Heart left ventricle (tissue), 16 donors: ENCODE measurements at regions not wholly inside any gene's neighbourhood (a gene's known extent, or its start where the extent isn't known, plus 50 kb on each side); places are given as distances from the start of the nearest gene placed in this dataset.

Source experiments
- ATAC-seq, 4 donors: fragments of 200-7000 bp; cut with Tn5 transposase; one replicate each; pipeline ENCODE4 v1.9.1; 2020 to 2022; ENCODE audit warnings: moderate library complexity in 4 of 4, mild to moderate bottlenecking in 3 of 4, moderate number of reproducible peaks in 1 of 4
- DNase-seq, 5 donors: peaks; one replicate each; pipeline ENCODE4 v3.0.0-alpha.2; 2020
- H3K27ac ChIP-seq, 12 donors: fragments of 200-600 bp; sonication (generic) in 4 of 12; one replicate each; pipeline versions ENCODE4 v1.5.0 to v1.8.0; 2016 to 2022; ENCODE audit warnings: mild to moderate bottlenecking in 2 of 12
- H3K27me3 ChIP-seq, 9 donors: fragments of 200-600 bp; sonication (generic) in 2 of 9; one replicate each; pipeline versions ENCODE4 v1.5.1 to v1.8.0; 2016 to 2022; ENCODE audit warnings: mild to moderate bottlenecking in 3 of 9
- H3K36me3 ChIP-seq, 9 donors: fragments of 200-600 bp; sonication (generic) in 2 of 9; one replicate each; pipeline versions ENCODE4 v1.5.0 to v1.8.0; 2018 to 2022; ENCODE audit warnings: mild to moderate bottlenecking in 2 of 9
- H3K4me1 ChIP-seq, 12 donors: fragments of 200-600 bp; sonication (generic) in 4 of 12; one replicate each; pipeline versions ENCODE4 v1.5.0 to v1.8.0; 2016 to 2022; ENCODE audit warnings: mild to moderate bottlenecking in 3 of 12
- H3K4me3 ChIP-seq, 12 donors: fragments of 200-600 bp; sonication (generic) in 4 of 12; one replicate each; pipeline versions ENCODE4 v1.5.0 to v1.8.0; 2017 to 2022; ENCODE audit warnings: mild to moderate bottlenecking in 9 of 12, moderate library complexity in 4 of 12
- H3K9me3 ChIP-seq, 12 donors: fragments of 200-600 bp; sonication (generic) in 4 of 12; one replicate each; pipeline versions ENCODE4 v1.5.0 to v1.8.0; 2016 to 2022; ENCODE audit warnings: mild to moderate bottlenecking in 1 of 12
- POLR2A ChIP-seq, 2 donors: fragments of 450-650 bp; IDR thresholded peaks; one replicate each; pipeline ENCODE4 v1.6.1; 2017; ENCODE audit warnings: antibody characterized with exemption in 2 of 2, mild to moderate bottlenecking in 2 of 2, moderate library complexity in 2 of 2
- WGBS, 4 donors: extraction: QIAGEN DNeasy Blood & Tissue Kit in 2 of 4; methylation state at CpG; one replicate each; pipeline versions ENCODE4 v1.1.5 to v1.1.7; 2013 to 2018; 5-methylcytosine and 5-hydroxymethylcytosine counted together
- intact Hi-C, 10 donors: fragments of 100-400 bp; cut with DNase I; formaldehyde crosslinking; loops; one replicate each; pipeline versions ENCODE4 v1.11.1 to v1.14.2; 2022
- TF ChIP-seq, protein P1 (sequence below), 12 donors: fragments of 200-600 bp; sonication (generic) in 4 of 12; IDR thresholded peaks; one replicate each; pipeline versions ENCODE4 v1.5.0 to v1.8.0; 2018 to 2022; ENCODE audit warnings: antibody characterized with exemption in 12 of 12, mild to moderate bottlenecking in 5 of 12
- donor health status: ischemic (EF 13 %, LVEDD 7.1; RV severe dilation, severe dysfunction).
- donor health status: healthy with polysubstance abuse.
- donor health status: DM: no; HTN: yes; CAD: no.
- donor health status: DM: no; HTN: no; CAD: no.
- donor health status: ischemic (EF 25% LVEDD 6.9; RV normal size, moderate dysfunction).
- donor health status: ischemic (EF 25% LVEDD 5.7; RV mildly dilated, moderate dysfunction).
- donor health status: healthy.
- donor health status: DM: yes; HTN: yes; CAD: no.
- donor health status: ischemic (EF 35%, LVEDD 5.7; RV mildly dilated, moderate dysfunction).
- donor health status: nonischemic (EF 11% LVEDD 7.7; RV severe dilation, severe dysfunction).
- donor health status: DM: yes; HTN: yes; CAD: no.
- donor health status: PGD.
- donor health status: ischemic (EF 29% LVEDD 5.4; RV normal size, mild dysfunction).
- donor health status: nonischemic (EF 23%, LVEDD 6.1; RV moderate dilation, normal function).

- no peak for TF ChIP-seq POLR2A (IDR thresholded peaks at IDR 0.05)
- TF ChIP-seq, protein P1, sequence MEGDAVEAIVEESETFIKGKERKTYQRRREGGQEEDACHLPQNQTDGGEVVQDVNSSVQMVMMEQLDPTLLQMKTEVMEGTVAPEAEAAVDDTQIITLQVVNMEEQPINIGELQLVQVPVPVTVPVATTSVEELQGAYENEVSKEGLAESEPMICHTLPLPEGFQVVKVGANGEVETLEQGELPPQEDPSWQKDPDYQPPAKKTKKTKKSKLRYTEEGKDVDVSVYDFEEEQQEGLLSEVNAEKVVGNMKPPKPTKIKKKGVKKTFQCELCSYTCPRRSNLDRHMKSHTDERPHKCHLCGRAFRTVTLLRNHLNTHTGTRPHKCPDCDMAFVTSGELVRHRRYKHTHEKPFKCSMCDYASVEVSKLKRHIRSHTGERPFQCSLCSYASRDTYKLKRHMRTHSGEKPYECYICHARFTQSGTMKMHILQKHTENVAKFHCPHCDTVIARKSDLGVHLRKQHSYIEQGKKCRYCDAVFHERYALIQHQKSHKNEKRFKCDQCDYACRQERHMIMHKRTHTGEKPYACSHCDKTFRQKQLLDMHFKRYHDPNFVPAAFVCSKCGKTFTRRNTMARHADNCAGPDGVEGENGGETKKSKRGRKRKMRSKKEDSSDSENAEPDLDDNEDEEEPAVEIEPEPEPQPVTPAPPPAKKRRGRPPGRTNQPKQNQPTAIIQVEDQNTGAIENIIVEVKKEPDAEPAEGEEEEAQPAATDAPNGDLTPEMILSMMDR (IDR thresholded peaks at IDR 0.05), result no peak
- Histone ChIP-seq H3K36me3 (no peaks in the 10 kb centered on the region), H3K27ac (no peak overlapping the region), H3K9me3 (no peaks in the 10 kb centered on the region), H3K4me3 (no peak overlapping the region), H3K27me3 (peaks cover 0 to 4% (median 0%) of the 10 kb centered on the region in 9 donors), H3K4me1 (no peaks in the 10 kb centered on the region)
- ATAC-seq (no peak), DNase-seq (no peak)
- intact Hi-C loops, result no loop called here
- WGBS, 4 donors, result 48 to 66% (median 61%) methylated on average over 1 of the region's 1 CpG
These were observed 234.3 kb downstream of the ABCC12 start for GRCh38 chr16:47921535-47921934.

- Histone ChIP-seq H3K36me3 (no peaks in the 10 kb centered on the region), H3K4me1 (no peaks in the 10 kb centered on the region), H3K27ac (no peak overlapping the region), H3K27me3 (peaks cover 0 to 4% (median 0%) of the 10 kb centered on the region in 9 donors), H3K4me3 (no peak overlapping the region), H3K9me3 (no peaks in the 10 kb centered on the region)
- DNase-seq (no peak), ATAC-seq (no peak)
- 6 to 14% (median 12%) methylated on average over 1 of the region's 1 CpG for WGBS, 4 donors
- no peak for TF ChIP-seq POLR2A (IDR thresholded peaks at IDR 0.05)
- TF ChIP-seq, protein P1 (IDR thresholded peaks at IDR 0.05), result no peak
- intact Hi-C loops, result no loop called here
These were observed 235.1 kb downstream of the ABCC12 start for GRCh38 chr16:47920709-47921108.

DNA sequence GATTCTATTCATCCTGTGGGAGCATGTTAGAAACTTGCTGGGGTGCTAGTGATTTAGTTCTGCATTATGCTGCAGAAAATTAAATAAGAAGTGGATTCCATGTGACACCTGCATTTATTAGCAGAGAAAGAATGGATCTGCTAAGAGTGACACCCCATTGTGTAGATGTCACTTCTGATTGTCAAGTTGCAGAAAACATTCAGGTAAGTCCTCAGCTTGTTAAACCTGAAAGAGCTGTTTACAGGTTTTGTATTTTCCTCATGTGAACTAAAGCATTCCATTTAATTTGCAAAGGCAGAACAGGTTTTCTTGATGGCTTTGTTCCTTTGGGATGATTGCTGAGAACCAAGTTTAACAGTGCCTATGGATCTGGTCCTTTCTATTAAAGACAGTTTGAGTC lies 238.7 kb downstream of the ABCC12 start:
- H3K4me3 ChIP-seq, result no peak overlapping the region
- no peaks in the 10 kb centered on the region for H3K27me3 ChIP-seq
- ATAC-seq (no peak), DNase-seq (no peak)
- no peak overlapping the region for H3K27ac ChIP-seq
- no peaks in the 10 kb centered on the region for H3K36me3 ChIP-seq
- H3K9me3 ChIP-seq, result peaks cover 0 to 12% (median 0%) of the 10 kb centered on the region in 12 donors
- TF ChIP-seq, protein P1 (IDR thresholded peaks at IDR 0.05), result no peak
- no peak for TF ChIP-seq POLR2A (IDR thresholded peaks at IDR 0.05)
- intact Hi-C loops, result no loop called here
- no peaks in the 10 kb centered on the region for H3K4me1 ChIP-seq

GRCh38 chr16:47916266-47916665 lies 239.5 kb downstream of the ABCC12 start:
- H3K4me1 ChIP-seq, result no peaks in the 10 kb centered on the region
- H3K4me3 ChIP-seq, result no peak overlapping the region
- DNase-seq (no peak), ATAC-seq (no peak)
- H3K36me3 ChIP-seq, result no peaks in the 10 kb centered on the region
- TF ChIP-seq POLR2A (IDR thresholded peaks at IDR 0.05), result no peak
- TF ChIP-seq, protein P1 (IDR thresholded peaks at IDR 0.05), result no peak
- no peak overlapping the region for H3K27ac ChIP-seq
- no peaks in the 10 kb centered on the region for H3K27me3 ChIP-seq
- H3K9me3 ChIP-seq, result peaks cover 0 to 12% (median 0%) of the 10 kb centered on the region in 12 donors
- intact Hi-C loops, result no loop called here
- 50 to 67% (median 56%) methylated on average over 2 of the region's 2 CpGs for WGBS, 4 donors
